WTC11 (cell line): ENCODE measurements at regions not wholly inside any gene's neighbourhood (a gene's known extent, or its start where the extent isn't known, plus 50 kb on each side); places are given as distances from the start of the nearest gene placed in this dataset.

Experiments used
- JUN ChIP-seq: sonication (generic); formaldehyde crosslinking; IDR thresholded peaks from 2 replicates; pipeline ENCODE4 v1.8.0; 2023; ENCODE audit warnings: mild to moderate bottlenecking, missing genetic modification reagents
- TF ChIP-seq, protein P1 (sequence below): fragments of 200-600 bp; IDR thresholded peaks from 2 replicates; pipeline ENCODE4 v1.8.0; 2022; ENCODE audit warnings: antibody characterized with exemption
- TF ChIP-seq, protein P2 (sequence below): sonication (generic); formaldehyde crosslinking; IDR thresholded peaks from 2 replicates; pipeline ENCODE4 v1.8.1; 2023; ENCODE audit warnings: mild to moderate bottlenecking, missing genetic modification reagents

DNA sequence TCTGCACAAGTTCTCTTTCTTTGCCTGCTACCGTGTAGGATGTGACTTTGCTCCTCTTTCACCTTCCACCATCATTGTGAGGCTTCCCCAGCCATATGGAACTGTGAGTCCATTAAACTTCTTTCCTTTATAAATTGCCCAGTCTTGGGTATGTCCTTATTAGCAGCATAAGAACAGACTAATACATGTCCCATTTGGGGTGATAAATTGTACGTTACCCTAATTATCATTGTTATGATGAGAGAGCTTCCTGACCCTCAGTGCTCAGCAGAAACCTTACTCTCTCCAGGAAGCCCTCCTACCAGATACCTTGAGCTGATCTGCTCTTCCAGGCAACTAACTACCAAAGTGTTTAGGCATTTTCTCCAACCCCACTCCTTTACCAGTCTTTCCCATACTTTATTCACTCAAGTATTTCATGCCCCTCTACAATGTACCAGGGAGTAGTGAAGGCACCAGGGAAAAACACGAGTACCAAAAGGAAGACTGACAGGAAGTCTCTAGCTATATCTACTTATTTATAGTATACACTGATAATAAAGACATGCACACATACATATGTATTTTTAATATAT is 196.2 kb downstream of the MYCN start:
- TF ChIP-seq, protein P1, sequence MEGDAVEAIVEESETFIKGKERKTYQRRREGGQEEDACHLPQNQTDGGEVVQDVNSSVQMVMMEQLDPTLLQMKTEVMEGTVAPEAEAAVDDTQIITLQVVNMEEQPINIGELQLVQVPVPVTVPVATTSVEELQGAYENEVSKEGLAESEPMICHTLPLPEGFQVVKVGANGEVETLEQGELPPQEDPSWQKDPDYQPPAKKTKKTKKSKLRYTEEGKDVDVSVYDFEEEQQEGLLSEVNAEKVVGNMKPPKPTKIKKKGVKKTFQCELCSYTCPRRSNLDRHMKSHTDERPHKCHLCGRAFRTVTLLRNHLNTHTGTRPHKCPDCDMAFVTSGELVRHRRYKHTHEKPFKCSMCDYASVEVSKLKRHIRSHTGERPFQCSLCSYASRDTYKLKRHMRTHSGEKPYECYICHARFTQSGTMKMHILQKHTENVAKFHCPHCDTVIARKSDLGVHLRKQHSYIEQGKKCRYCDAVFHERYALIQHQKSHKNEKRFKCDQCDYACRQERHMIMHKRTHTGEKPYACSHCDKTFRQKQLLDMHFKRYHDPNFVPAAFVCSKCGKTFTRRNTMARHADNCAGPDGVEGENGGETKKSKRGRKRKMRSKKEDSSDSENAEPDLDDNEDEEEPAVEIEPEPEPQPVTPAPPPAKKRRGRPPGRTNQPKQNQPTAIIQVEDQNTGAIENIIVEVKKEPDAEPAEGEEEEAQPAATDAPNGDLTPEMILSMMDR: no peak
- TF ChIP-seq JUN (CRISPR knock-in tag): no peak
- TF ChIP-seq, protein P2, sequence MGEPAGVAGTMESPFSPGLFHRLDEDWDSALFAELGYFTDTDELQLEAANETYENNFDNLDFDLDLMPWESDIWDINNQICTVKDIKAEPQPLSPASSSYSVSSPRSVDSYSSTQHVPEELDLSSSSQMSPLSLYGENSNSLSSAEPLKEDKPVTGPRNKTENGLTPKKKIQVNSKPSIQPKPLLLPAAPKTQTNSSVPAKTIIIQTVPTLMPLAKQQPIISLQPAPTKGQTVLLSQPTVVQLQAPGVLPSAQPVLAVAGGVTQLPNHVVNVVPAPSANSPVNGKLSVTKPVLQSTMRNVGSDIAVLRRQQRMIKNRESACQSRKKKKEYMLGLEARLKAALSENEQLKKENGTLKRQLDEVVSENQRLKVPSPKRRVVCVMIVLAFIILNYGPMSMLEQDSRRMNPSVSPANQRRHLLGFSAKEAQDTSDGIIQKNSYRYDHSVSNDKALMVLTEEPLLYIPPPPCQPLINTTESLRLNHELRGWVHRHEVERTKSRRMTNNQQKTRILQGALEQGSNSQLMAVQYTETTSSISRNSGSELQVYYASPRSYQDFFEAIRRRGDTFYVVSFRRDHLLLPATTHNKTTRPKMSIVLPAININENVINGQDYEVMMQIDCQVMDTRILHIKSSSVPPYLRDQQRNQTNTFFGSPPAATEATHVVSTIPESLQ (CRISPR knock-in tag): no peak
